Activated naive CD8-positive, alpha-beta T cell treated with anti-CD3 and anti-CD28 coated beads, Interleukin-2, amount 50 U/mL, for 16 hours (primary cell): ENCODE measurements at regions not wholly inside any gene's neighbourhood (a gene's known extent, or its start where the extent isn't known, plus 50 kb on each side); places are given as distances from the start of the nearest gene placed in this dataset.

ENCODE experiments used
- DNase-seq: peaks from one replicate; pipeline ENCODE4 v3.0.0-alpha.2; 2020; ENCODE audit warnings: low read depth, low spot score

DNA sequence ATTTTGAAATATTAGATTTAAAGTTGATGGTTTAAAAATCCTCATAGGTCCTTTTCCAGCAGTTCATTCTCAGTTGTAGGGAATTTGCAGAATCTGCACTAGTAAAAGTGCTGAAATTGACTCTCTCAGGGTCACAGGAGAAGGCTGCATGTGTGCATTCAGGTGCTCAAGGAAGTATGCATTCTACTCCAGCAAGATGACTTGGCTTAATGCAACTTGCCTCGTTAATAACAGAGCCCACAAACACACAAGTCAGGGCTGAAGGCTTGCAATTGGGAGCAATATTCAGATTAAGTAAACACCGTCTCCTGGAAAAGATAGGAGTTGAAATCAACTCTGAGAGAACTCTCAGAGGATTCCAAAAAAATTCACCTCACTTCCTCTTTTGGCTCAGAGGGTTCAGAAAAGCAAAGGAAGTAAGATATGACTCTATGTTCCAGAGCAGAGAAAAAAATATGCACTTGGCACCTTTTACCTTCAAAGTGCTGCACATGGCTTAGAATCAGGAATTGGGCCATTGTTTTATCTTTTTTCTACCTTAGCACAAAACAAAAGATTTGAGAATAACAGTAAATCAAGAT, 406.3 kb upstream of the DCN start:
- no peak for DNase-seq

DNA sequence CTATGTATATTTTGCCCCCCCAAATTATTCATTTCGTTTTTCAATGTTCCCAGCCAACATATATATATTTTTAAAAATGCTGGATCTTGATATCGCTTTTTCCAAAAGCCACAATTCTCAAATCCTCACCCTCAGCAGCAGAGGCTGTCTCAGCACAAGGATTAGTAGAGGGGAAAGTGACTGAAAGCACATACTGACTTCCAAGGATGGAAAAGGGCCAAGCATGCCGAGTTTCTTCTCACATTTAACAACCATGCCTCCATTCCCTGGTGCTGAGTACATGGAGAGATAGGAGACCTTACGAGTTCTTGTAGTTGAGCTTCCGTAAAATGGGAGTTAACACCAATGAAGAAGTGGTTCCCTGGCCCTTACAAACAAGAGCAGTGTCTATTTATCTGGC, 403.4 kb upstream of the DCN start:
- DNase-seq = no peak

DNA sequence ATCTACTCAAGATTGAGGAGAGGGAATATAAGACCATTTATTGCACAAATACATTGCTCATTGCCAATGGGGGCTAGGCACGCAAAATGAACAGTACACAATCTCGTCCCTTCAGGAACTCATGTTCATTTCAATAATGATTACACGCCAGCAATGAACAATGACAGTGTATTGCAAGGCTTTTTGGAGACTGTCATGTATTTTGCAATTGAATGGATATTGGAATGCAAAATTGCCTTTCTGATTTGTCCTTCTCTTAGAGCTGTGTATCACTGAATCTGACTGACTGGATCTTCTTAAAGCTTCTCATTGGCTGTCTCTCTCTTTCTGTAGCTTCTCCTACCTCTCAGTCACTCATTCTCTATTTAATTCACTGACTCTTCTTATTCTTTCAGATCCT, 400.2 kb upstream of the DCN start:
- no peak for DNase-seq

DNA sequence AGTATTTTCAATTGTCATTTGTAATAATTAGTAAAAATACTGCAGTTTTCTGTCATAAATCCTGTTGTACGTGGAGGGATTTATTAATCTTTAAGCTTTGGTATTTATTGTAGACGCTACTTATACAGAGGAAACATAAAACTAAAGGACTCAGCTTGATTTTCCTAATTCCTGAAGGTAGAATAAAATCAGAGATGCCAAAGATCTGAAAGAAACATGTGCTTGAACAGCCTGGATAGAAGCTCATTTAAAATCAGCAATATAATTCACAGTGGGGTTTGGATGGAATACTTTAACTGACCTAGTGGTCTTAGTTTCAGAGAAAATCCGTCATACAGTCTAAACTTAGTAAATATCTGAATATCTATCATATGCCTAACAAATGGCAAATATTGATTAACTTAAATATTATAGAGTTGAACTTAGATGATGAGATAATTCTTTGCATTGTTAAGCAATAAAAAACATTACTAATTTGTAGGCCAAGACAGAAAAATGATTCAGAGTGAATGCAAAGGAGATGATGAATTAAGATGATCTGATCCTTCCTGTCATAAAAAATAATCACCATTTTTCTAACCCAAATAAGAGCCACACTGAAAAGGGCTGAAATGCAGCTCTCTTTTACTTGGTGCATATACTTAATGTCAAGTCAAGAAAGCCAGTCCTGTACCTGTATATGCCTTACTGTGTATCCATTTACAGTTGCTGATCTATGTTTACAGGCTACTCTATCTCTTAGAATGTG, 397.1 kb upstream of the DCN start:
- DNase-seq = no peak

DNA sequence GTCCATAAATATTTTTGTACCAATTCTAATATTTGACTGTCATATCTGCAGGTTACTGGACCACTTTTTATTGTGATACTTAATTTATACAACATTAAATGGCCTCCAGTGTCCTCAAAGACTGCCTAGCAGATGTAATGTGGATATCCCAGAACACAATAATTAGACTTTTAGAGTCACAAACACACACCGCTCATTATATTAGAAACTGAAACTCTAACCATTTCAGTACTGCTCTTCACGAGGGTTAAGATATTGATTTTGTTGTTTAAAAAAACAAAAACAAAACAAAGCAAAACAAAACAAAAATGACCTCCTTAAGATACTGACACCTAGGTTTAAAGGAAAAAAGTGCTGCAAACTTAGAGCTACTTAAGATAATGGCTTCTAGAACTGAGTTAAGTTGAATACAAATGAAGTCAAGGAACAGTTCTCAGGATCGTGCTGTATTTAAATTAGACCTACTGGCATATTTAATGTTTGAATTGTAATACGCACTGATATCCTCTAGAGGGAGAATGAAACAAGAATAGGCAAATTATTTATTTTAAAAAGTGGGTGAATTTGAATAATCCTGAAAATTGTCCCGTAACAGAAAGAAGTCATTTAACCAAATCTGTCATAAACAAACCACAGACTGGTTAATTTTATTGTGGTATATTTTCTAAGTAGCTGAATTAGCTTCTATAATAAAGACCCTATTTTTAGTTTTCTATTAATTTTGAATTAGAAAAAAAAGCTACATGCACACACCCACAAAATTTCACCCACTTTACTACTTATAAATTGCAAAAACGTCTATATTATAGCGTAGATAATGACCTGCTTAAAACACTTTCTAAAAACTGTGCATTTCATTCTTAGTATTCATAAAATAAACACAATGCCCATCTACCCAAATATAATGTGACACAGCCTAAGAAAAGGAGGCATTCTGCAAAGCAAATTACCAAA, 395.2 kb upstream of the DCN start:
- no peak for DNase-seq

DNA sequence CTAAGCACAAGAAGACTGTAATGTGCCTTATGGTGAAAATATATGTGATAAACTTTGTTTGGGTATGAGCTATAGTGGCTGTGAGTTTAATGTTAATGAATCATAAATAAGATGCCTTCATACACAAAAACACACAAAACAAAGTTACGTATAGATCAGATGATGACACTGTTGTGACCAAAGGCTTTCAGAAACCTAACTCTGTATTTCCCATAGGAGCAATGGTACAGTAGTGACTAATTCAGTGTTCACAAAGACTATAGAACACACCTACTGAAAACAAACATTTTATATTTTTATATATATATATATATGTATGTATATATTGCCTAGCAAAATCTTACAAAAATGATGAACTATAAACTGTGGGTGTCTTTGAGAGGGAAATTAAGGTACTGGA, 393.8 kb upstream of the DCN start:
- DNase-seq = no peak

DNA sequence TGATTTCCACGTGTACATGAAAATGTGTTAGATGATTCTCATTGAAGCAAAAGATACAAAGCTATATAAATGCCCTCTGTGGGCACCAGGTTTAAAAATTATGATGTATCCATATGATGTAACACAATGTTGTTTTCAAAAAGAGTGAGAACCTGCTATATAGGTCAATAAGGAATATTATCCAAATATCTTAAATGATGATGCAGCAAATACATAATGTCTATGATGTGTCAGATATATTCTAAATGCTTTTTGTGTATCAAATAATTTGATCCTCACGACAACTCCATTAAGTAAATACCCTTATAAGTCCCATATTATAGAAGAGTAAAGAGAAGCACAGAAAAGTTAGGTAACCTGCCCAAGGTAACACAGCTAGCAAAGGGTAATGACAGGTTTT, 393.0 kb upstream of the DCN start:
- DNase-seq = no peak

DNA sequence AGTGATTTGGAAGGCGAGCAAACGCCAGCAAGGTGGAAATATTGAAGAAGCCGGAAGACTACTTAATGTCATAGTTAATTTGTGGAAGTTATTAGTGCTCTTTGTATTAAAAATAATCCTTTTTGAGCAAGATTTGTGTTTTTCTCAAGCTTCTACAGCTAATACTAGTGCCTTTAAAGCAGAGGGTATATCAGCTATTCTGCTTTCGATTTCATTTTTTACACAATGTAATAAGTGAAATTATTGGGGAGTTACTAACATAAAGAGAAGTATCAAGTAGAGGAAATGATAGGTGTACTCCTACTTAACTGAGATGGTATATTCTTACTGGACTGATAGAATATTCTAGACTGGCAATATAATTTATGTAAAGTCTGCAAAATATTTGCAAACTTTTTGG, 392.4 kb upstream of the DCN start:
- DNase-seq = no peak

DNA sequence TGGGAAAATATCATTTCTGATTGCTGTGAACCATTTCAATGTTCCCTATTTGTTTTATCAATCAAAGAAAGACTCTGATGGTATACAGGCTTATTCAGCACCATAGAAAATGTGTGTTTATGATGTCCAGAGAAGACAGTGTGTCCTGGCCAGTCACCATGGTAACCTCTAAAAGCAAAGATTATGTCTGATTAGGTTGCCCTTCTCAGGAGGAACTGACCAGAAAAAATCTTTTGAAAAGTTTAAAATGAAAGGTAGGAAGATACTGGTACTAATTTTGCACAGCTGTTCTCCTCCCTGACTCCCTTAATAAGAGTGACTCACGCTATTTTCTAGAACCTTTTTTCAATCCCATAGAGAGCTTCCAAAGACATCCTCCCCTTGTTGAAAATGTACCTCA, 391.8 kb upstream of the DCN start:
- DNase-seq = no peak

DNA sequence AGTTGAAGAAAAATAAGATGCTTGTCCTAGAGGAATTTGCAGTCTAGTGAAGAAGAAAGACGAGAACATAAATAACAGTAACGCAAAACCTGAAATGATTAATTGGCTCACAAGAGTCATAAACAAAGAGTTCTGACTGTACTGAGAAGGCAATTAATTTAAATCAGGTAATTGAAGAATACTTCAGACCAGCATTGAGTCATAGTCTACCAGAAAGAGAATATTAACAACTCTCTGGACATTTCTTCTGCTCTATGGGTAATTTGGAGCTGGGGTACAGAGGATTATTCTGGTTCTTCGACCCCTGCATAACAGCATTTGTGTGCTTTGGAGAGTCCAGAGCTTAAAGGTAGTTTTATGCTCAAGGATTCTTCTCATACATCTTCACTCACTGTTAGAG, 390.3 kb upstream of the DCN start:
- DNase-seq = no peak

DNA sequence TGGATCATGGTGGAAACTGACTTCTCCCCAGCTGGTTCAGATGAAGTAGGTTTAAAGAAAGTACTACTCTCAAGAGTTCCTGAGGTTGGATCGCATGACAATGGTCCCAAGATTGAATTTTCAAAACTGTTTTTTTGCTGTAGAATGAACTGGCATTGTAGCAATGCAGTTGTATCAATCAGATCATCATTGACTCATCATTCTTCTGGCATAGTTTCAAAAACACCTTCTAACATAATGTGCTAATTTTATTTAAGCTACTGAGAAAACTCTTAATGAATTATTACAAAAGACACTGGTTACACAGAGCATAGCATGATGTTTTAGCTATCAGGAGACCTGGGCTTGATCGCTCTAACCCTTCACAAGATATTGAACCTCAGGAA, 384.5 kb upstream of the DCN start:
- DNase-seq = no peak

DNA sequence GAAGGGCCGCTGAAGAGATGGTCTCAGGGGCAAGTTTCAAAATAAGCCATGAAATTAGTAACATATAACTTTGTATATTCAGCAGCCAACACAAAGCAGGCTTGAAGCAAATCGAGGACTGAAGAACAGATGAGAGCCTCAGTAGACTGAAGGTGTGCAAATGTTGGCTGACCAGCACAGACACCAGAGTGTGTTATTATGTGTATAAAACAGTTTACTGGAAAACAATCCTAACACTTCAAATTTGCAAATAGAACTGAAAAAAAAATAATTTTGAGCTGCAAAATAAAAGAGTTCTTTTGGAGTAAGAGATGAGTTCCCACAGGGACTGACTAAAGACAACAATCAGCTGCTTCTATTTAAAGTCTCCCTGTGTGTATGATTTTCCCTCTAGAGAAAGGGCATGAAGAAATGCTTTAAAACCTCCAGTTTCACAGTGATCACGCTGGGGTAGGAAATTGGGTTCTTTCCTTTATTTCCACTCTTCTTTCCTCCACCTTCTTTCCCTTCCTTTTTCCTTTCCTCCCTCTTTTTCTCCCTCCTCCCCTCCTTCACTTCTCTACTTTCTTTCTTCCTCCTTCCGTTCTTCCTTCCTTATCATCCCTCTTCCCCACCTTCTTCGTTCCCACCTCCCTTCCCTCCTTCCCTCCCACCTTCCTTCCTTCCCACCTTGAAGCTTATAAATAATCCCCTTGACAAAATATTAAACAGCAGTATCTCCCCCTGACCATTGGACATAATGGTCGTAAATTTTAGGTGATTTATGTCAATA, 383.9 kb upstream of the DCN start:
- DNase-seq = no peak

DNA sequence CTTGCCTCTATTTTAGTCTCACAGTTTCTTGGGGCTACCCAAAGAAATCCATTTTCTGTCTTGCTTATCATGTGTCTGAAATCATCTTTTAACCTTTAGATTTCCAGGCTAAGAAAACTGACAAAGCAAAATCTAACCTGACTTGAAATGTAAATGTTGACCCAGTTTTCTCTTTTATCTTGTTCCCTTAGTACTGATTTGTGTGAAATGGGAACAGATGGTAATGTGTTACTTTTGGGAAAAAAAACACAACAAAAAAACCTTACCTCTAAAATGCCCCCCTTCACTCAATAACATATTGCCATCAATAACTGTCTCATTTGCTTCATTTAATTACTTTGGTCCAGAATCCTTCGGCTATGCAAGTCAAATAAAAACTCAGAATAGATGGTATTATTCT, 383.2 kb upstream of the DCN start:
- no peak for DNase-seq

DNA sequence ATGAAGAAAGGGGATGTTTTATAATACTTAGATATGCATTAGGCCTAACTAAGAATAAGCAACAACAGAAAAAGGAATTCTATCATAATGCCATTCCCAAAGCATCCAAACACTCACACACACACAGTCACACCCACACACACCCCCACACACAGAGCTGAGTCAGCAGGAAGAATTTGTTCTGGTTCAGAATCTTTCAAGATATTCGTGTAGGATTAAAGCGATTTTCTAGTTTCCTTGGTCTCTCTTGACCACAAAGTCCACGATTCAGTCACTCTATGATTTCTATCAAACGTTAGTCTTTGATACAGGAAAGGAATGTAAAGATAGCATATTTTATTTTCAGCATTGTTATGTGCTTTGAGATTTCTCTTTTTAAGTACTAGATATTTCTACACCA, 382.6 kb upstream of the DCN start:
- no peak for DNase-seq

DNA sequence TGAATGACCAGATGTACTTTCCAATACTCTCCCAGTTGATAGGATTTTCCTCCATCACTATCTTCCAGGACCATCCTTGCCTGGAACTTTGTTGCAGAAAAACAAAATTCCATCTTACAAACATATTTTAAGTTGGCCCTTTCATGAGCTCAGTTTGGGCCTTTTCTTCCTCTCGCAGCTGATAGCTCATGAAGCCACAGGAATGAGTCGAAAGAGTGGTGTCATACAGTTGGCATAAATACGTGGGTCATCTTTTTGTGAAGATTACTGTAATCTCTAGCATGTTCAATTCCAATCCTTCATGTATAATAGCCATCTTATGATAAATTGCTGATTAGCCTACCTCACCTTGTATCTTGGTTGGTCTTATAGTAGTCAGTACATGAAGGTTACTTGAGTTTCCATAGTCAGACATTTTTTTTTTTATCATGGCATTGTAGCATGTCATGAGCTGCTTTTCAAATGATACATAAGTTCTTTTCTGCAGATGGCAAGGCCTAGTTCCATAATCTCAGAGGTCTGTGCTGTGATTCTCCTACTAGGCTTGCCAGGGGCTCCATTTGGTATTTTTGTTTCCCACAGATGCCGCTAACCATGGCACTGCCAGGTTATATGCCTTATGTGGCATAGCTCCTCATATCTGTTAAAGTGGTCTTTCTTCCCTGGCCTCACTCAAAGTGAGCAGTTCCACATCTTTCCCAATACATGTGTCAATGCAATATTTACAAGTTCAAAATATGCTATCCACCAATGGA, 380.6 kb upstream of the DCN start:
- no peak for DNase-seq

DNA sequence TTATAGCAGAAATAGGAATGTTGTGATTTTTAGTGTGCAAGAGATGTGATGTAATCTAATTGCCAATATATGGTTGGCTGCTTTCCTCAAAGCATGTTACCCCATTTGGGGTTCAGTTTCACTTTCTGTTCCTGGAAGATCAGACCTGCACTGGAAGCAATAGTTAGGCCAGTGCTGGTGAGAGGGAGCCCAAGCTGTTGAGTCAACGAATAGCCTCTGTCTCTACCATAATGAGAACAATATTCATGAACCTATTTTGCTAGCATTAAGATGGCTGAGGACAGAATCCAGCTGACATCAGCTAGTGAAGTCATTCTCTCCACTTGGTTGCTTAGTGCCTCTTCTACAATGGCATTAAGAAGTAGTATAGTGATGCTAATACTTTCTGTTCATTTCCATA, 379.9 kb upstream of the DCN start:
- no peak for DNase-seq

DNA sequence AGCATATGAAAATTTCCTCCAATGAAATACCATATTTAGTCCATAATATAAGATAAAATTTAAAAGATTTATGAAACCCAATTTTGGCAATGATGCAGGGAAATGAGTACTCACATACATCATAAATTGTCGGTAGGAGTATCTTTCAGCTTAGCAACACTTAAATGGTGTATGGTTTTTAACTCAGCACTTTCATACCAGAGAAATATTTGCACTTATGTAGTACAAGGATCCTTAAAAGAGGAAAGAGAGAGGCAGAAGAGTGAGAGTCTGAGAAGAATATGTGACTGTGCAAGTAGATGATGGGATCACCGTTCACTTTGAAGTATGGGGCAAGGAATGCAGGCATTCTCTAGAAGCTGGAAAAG, 379.3 kb upstream of the DCN start:
- DNase-seq = no peak

DNA sequence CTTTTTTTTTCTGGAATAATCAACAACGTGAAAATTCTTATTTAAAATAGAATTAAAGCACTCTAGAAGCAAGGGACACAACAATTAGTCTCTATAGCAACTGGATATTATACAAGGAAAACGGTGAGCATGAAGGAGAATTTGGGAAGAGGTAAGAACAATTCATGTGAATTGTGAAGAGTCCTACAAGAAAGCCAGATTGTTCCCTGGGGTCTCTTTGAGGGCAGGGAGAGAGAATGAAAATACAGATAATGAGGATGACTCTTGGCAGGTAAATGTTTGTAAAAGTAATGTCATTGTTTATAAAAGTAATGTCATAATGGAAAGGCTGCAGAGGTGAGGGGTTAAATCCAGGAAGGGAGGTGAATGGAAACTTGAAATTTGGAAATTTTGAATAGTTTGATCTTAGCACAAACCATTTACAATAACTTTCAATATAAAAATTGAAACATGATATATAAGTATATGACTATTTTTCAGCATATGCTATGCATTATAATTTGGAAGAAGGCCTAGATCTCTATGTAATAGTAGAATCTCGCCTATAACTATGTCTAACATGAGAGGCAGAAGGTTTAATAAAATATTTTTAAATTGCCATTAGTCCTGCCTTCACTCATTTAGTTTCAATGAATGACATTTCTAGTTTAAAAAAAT, 378.8 kb upstream of the DCN start:
- no peak for DNase-seq

DNA sequence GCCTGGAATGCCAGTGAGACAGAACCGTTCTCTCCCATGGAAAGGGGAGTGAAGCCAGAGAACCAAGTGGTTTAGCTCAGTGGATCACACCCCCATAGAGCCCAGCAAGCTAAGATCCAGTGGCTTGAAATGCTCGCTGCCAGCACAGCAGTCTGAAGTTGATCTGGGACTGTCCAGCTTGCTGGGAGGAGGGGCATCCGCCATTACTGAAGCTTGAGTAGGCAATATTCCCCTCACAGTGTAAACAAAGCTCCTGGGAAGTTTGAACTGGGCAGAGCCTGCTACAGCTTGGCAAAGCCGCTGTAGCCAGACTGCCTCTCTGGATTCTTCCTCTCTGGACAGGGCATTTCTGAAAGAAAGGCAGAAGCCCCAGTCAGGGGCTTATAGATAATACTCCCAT, 374.3 kb upstream of the DCN start:
- DNase-seq = no peak

DNA sequence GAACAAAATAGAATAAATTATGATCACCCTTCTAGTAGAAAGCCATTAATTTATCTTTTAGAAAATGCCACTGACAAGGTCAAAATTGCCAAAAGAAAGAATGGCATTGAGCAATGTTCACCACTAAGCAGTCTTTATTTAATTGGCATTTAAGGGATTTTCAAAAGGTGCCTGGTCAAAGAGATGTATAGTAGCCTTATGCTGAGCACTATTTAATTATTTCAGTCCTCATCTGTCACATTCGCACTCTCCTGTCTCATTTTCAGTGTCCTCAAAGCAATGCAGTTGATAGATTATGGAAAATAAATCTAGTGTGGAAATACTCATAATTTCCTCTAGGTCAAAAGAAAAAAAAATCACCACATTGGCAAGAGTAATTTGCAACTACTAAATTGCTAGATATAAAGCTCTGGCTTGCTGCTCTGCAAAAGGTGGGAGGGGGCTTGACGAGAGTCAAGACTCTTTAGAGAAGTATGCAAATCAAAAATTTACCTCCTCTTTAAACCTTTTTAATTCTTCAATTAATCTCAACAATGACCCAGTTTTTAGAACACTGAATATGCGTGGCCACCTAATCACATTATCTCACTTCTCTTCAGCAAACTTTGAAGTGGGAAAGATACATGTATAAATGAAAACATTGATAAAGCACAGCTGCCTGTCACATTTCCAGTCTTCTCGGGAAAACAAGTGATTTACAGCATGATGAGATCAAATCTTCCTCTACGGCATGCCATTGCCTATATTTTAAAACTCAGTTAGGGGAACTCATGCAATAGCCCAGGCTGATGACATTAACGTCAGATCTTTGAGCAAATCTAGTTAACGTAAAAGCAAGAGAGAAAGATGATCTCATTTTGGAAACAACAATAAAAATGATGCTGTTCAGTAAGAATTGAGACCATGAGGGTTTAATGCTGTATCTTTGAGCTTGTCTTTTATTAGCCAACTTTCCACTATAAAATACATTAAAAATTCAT, 373.1 kb upstream of the DCN start:
- DNase-seq = no peak
